ENCODE measurements at regions not wholly inside any gene's neighbourhood (a gene's known extent, or its start where the extent isn't known, plus 50 kb on each side); places are given as distances from the start of the nearest gene placed in this dataset.

DNA sequence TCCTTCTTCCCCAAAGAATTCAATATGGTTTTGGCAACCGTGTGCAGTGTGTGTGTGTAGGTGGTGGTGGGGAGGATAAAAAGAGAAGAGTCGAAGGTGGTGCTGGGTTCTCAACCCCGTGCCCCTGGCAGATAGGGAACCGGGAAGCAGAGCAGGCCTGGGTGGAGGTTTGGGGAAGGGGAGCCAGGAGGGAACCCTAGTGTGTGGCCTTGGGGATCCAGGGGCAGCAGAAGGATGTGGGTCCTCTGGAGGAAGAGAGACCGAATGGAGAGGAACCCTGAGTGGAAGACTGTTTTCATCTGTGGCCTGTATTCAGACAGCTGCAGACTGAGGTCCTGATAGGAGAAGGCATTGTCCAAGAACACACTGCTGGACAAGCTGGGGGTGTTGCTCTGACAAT lies 73.3 kb upstream of the B3GAT1 start:
- in situ Hi-C loops (cut with MboI; ENCODE audit: low pct_ligation_motif_present in 1 of 4, low pct_unique_long_range_greater_than_20kb in 1 of 4, low sequenced_read_pairs in 3 of 4): loop anchor here in 1 of 4 donors (25.0 kb wide), 1 partner anchor 102 kb away; no protein-coding TSS in a partner anchor
- Histone ChIP-seq H3K4me1 (no peaks in the 10 kb centered on the region), H3K36me3 (no peaks in the 10 kb centered on the region), H3K27me3 (no peaks in the 10 kb centered on the region), H3K4me3 (no peak overlapping the region), H3K9me3 (no peaks in the 10 kb centered on the region), H3K27ac (no peak overlapping the region)
- TF ChIP-seq EP300 (IDR thresholded peaks at IDR 0.05; ENCODE audit: low read depth): no peak
- TF ChIP-seq, protein P1, sequence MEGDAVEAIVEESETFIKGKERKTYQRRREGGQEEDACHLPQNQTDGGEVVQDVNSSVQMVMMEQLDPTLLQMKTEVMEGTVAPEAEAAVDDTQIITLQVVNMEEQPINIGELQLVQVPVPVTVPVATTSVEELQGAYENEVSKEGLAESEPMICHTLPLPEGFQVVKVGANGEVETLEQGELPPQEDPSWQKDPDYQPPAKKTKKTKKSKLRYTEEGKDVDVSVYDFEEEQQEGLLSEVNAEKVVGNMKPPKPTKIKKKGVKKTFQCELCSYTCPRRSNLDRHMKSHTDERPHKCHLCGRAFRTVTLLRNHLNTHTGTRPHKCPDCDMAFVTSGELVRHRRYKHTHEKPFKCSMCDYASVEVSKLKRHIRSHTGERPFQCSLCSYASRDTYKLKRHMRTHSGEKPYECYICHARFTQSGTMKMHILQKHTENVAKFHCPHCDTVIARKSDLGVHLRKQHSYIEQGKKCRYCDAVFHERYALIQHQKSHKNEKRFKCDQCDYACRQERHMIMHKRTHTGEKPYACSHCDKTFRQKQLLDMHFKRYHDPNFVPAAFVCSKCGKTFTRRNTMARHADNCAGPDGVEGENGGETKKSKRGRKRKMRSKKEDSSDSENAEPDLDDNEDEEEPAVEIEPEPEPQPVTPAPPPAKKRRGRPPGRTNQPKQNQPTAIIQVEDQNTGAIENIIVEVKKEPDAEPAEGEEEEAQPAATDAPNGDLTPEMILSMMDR (IDR thresholded peaks at IDR 0.05): no peak
- TF ChIP-seq POLR2A (IDR thresholded peaks at IDR 0.05): no peak
- TF ChIP-seq POLR2AphosphoS5 (IDR thresholded peaks at IDR 0.05): no peak
- 77% methylated on average over 5 of the region's 5 CpGs for WGBS, 2 donors (ENCODE audit: low coverage in 1 of 2)
- no peak for DNase-seq
- intact Hi-C loops (cut with DNase I; ENCODE audit: low total_unique reads): no loop called here

DNA sequence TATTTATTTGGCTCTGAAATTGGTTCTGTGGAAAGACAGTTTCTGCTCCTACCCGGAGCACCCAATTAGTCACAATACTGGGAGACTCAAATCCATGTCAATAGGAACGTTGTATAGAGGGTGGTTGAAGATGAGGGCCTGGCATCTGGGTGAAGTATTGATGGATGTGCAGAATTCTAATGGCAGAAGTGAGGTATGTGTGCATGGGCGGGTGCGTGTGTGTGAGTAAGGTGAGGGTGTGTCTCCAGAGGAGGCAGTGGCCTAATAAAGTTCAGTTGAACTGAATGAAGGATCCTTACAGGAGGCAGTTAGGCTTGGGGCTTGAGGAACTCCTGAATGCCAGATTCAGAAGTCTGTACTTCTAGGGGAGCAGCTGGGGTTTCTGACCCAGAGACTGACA lies 71.8 kb upstream of the B3GAT1 start:
- TF ChIP-seq POLR2AphosphoS5 (IDR thresholded peaks at IDR 0.05): no peak
- no peak for TF ChIP-seq EP300 (IDR thresholded peaks at IDR 0.05; ENCODE audit: low read depth)
- TF ChIP-seq POLR2A (IDR thresholded peaks at IDR 0.05): no peak
- TF ChIP-seq, protein P1 (IDR thresholded peaks at IDR 0.05): no peak
- H3K36me3 ChIP-seq: no peaks in the 10 kb centered on the region
- WGBS, 2 donors (ENCODE audit: low coverage in 1 of 2): 72 to 74% methylated on average over 4 of the region's 4 CpGs
- intact Hi-C loops (cut with DNase I; ENCODE audit: low total_unique reads): no loop called here
- DNase-seq: no peak
- in situ Hi-C loops (cut with MboI; ENCODE audit: low pct_ligation_motif_present in 1 of 4, low pct_unique_long_range_greater_than_20kb in 1 of 4, low sequenced_read_pairs in 3 of 4): loop anchor here in 1 of 4 donors (25.0 kb wide), 1 partner anchor 103 kb away; no protein-coding TSS in a partner anchor
- no peak overlapping the region for H3K4me3 ChIP-seq
- H3K9me3 ChIP-seq: no peaks in the 10 kb centered on the region
- H3K4me1 ChIP-seq: no peaks in the 10 kb centered on the region
- H3K27me3 ChIP-seq: no peaks in the 10 kb centered on the region
- no peak overlapping the region for H3K27ac ChIP-seq

DNA sequence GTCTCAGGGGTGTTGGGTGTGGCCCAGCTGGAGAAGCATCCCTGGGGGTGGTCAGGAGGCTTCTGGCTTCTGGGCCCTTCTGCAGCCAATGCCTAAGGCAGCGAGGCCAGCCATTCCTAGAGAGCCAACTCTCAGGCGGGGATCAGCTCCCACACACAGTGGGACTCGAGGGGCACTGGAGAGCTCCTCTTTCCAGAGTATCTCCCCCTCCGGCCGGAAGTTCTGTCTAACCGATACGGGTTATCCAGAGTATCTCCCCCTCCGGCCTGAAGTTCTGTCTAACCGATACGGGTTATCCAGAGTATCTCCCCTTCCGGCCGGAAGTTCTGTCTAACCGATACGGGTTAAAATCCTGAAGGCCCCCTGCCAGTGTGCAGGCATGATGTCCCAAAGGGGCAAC lies 71.2 kb upstream of the B3GAT1 start:
- Histone ChIP-seq H3K36me3 (no peaks in the 10 kb centered on the region), H3K27me3 (no peaks in the 10 kb centered on the region), H3K9me3 (no peaks in the 10 kb centered on the region), H3K27ac (no peak overlapping the region), H3K4me1 (no peaks in the 10 kb centered on the region), H3K4me3 (no peak overlapping the region)
- no peak for DNase-seq
- TF ChIP-seq POLR2AphosphoS5 (IDR thresholded peaks at IDR 0.05): no peak
- TF ChIP-seq, protein P1 (IDR thresholded peaks at IDR 0.05): no peak
- TF ChIP-seq EP300 (IDR thresholded peaks at IDR 0.05; ENCODE audit: low read depth): no peak
- no peak for TF ChIP-seq POLR2A (IDR thresholded peaks at IDR 0.05)
- in situ Hi-C loops (cut with MboI; ENCODE audit: low pct_ligation_motif_present in 1 of 4, low pct_unique_long_range_greater_than_20kb in 1 of 4, low sequenced_read_pairs in 3 of 4) (loop anchor here in 1 of 4 donors (25.0 kb wide), 1 partner anchor 104 kb away; no protein-coding TSS in a partner anchor), intact Hi-C loops (cut with DNase I; ENCODE audit: low total_unique reads) (no loop called here)
- 89% methylated on average over 14 of the region's 14 CpGs; no CpG with 5 or more reads in 1 of the 2 donors for WGBS, 2 donors (ENCODE audit: low coverage in 1 of 2)

DNA sequence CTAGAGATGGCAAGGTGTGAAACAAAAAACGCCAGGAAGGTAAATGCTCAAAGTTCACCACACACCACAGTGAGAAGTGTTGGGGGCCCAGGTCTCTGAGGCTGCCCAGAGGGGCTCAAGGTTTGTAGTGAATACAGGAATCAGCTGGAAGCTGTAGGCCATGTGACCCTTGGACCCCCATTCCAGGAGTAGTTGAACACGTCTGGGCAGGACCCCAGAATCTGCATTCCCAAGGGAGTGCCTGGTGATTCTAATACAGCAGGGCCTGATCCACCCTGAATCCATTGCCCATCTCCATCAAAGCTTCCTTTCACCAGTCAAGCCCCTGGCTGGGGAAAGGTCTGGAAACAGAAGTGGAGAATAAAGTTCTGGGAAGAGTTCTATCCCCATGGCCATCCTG lies 70.8 kb upstream of the B3GAT1 start:
- H3K4me3 ChIP-seq: no peak overlapping the region
- no peaks in the 10 kb centered on the region for H3K9me3 ChIP-seq
- in situ Hi-C loops (cut with MboI; ENCODE audit: low pct_ligation_motif_present in 1 of 4, low pct_unique_long_range_greater_than_20kb in 1 of 4, low sequenced_read_pairs in 3 of 4) (loop anchor here in 1 of 4 donors (25.0 kb wide), 1 partner anchor 104 kb away; no protein-coding TSS in a partner anchor), intact Hi-C loops (cut with DNase I; ENCODE audit: low total_unique reads) (no loop called here)
- H3K27ac ChIP-seq: no peak overlapping the region
- H3K36me3 ChIP-seq: no peaks in the 10 kb centered on the region
- TF ChIP-seq POLR2A (IDR thresholded peaks at IDR 0.05): no peak
- TF ChIP-seq POLR2AphosphoS5 (IDR thresholded peaks at IDR 0.05): no peak
- TF ChIP-seq, protein P1 (IDR thresholded peaks at IDR 0.05): no peak
- no peak for TF ChIP-seq EP300 (IDR thresholded peaks at IDR 0.05; ENCODE audit: low read depth)
- H3K4me1 ChIP-seq: no peaks in the 10 kb centered on the region
- DNase-seq: no peak
- 56 to 75% methylated on average over 1 to 2 of the region's 2 CpGs for WGBS, 2 donors (ENCODE audit: low coverage in 1 of 2)
- H3K27me3 ChIP-seq: no peaks in the 10 kb centered on the region
